Stomach (tissue), 8 donors: ENCODE measurements at regions not wholly inside any gene's neighbourhood (a gene's known extent, or its start where the extent isn't known, plus 50 kb on each side); places are given as distances from the start of the nearest gene placed in this dataset.

Experiments
- DNase-seq, 2 donors: peaks; one replicate each; pipeline versions ENCODE4 v3.0.0 to v3.0.0-alpha.2; 2013 to 2019
- H3K27ac ChIP-seq, 5 donors: fragments of 200-600 bp in 4 of 5; sonication (generic) in 4 of 5; one replicate each; pipeline ENCODE4 v1.5.1; 2013 to 2019; ENCODE audit warnings: mild to moderate bottlenecking in 1 of 5, moderate library complexity in 1 of 5
- H3K27me3 ChIP-seq, 3 donors: fragments of 200-600 bp; sonication (generic); one replicate each; pipeline ENCODE4 v1.5.1; 2017 to 2019; ENCODE audit warnings: mixed run types in 1 of 3
- H3K36me3 ChIP-seq, 4 donors: fragments of 200-600 bp; sonication (generic); 1 replicate in 3 of 4; 2 replicates in 1 of 4; pipeline ENCODE4 v1.5.1; 2016 to 2019
- H3K4me1 ChIP-seq, 4 donors: fragments of 200-600 bp; sonication (generic); one replicate each; pipeline ENCODE4 v1.5.1; 2016 to 2019
- H3K4me3 ChIP-seq, 4 donors: fragments of 200-600 bp; sonication (generic) in 3 of 4; one replicate each; pipeline ENCODE4 v1.5.1; 2016 to 2019; ENCODE audit warnings: mild to moderate bottlenecking in 1 of 4
- H3K9me3 ChIP-seq, 4 donors: fragments of 200-600 bp; sonication (generic); one replicate each; pipeline ENCODE4 v1.5.1; 2016 to 2019
- EP300 ChIP-seq: sonication (generic); formaldehyde crosslinking; IDR thresholded peaks from one replicate; pipeline ENCODE4 v1.6.1; 2017; ENCODE audit warnings: antibody characterized with exemption
- POLR2A ChIP-seq, 4 donors: fragments of 450-650 bp; IDR thresholded peaks; one replicate each; pipeline ENCODE4 v1.6.1; 2016; ENCODE audit warnings: antibody characterized with exemption in 4 of 4, control low read depth in 2 of 4, mild to moderate bottlenecking in 1 of 4, moderate library complexity in 1 of 4
- POLR2AphosphoS5 ChIP-seq, 3 donors: sonication (generic); formaldehyde crosslinking; IDR thresholded peaks; one replicate each; pipeline ENCODE4 v1.6.1; 2016; ENCODE audit warnings: antibody characterized with exemption in 3 of 3
- WGBS, 5 donors: extraction: QIAGEN DNeasy Blood & Tissue Kit in 3 of 5; methylation state at CpG; one replicate each; pipeline versions ENCODE4 v1.1.5 to v1.1.7; 2013 to 2018; 5-methylcytosine and 5-hydroxymethylcytosine counted together
- intact Hi-C: fragments of 100-400 bp; cut with DNase I; formaldehyde crosslinking; loops from one replicate; pipeline ENCODE4 v1.15.1; 2023; ENCODE audit warnings: low total_unique reads
- TF ChIP-seq, protein P1 (sequence below), 7 experiments: fragments of 450-650 bp in 4 of 7; fragments of 200-600 bp in 3 of 7; sonication (generic) in 3 of 7; IDR thresholded peaks; one replicate each; pipeline ENCODE4 v1.5.1; 2016 to 2019; ENCODE audit warnings: antibody characterized with exemption in 7 of 7, control low read depth in 2 of 7, mild to moderate bottlenecking in 1 of 7
- donor health status: healthy with polysubstance abuse.
- donor health status: Bipolar disorder and iron deficiency.
- donor health status: healthy.

DNA sequence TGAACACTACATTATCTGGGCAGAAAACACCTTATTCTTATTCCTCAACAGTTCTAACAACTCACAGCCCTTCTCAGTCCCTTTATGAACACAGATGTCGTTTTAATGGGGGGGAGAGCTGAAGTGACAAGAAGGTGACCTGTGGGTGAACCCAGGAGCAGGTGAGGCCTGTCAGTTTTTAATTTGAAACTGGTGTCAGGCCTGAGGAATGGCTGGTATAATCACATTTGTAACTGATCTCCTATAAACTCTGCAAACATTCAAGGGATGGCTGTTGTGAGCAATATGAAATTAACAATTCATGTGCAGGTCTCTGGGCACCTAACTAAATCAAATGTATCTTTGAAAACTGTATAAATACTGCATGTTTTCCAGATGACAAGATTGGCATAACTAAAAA lies 362.1 kb upstream of the NR5A2 start:
- Histone ChIP-seq H3K27ac (no peak overlapping the region), H3K9me3 (no peaks in the 10 kb centered on the region), H3K4me1 (no peaks in the 10 kb centered on the region), H3K36me3 (no peaks in the 10 kb centered on the region), H3K27me3 (no peaks in the 10 kb centered on the region), H3K4me3 (no peak overlapping the region)
- intact Hi-C loops: no loop called here
- DNase-seq: no peak
- WGBS, 5 donors: 3 to 43% (median 14%) methylated on average over 1 of the region's 1 CpG
- TF ChIP-seq POLR2A (IDR thresholded peaks at IDR 0.05) (no peak), EP300 (no peak), POLR2AphosphoS5 (IDR thresholded peaks at IDR 0.05) (no peak)
- TF ChIP-seq, protein P1, sequence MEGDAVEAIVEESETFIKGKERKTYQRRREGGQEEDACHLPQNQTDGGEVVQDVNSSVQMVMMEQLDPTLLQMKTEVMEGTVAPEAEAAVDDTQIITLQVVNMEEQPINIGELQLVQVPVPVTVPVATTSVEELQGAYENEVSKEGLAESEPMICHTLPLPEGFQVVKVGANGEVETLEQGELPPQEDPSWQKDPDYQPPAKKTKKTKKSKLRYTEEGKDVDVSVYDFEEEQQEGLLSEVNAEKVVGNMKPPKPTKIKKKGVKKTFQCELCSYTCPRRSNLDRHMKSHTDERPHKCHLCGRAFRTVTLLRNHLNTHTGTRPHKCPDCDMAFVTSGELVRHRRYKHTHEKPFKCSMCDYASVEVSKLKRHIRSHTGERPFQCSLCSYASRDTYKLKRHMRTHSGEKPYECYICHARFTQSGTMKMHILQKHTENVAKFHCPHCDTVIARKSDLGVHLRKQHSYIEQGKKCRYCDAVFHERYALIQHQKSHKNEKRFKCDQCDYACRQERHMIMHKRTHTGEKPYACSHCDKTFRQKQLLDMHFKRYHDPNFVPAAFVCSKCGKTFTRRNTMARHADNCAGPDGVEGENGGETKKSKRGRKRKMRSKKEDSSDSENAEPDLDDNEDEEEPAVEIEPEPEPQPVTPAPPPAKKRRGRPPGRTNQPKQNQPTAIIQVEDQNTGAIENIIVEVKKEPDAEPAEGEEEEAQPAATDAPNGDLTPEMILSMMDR (IDR thresholded peaks at IDR 0.05): no peak

DNA sequence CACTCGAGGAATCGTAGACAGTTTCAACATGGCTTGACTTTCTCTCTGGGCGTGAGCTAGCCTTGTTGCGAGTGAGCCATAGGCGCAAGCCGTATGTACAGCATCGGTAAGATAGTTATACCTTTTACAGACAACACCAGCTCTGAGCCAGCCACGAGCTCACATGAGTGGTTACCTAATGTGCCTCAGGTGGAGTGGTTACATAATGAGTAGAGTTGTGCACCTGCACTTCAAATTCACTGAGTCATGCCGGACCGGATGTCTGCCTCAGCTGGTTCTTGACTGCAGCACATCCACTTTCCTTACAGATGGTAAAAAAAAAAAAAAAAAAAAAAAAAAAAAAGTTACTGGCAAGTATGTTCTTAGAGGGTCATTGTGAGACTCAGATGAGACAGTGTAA lies 360.4 kb upstream of the NR5A2 start:
- no peaks in the 10 kb centered on the region for H3K27me3 ChIP-seq
- H3K4me1 ChIP-seq: no peaks in the 10 kb centered on the region
- no peak for DNase-seq
- no peak overlapping the region for H3K27ac ChIP-seq
- H3K36me3 ChIP-seq: no peaks in the 10 kb centered on the region
- WGBS, 5 donors: 81 to 90% (median 88%) methylated on average over 10 of the region's 10 CpGs
- no peak overlapping the region for H3K4me3 ChIP-seq
- TF ChIP-seq EP300 (no peak), POLR2A (IDR thresholded peaks at IDR 0.05) (no peak), POLR2AphosphoS5 (IDR thresholded peaks at IDR 0.05) (no peak)
- TF ChIP-seq, protein P1 (IDR thresholded peaks at IDR 0.05): no peak
- intact Hi-C loops: no loop called here
- H3K9me3 ChIP-seq: no peaks in the 10 kb centered on the region

DNA sequence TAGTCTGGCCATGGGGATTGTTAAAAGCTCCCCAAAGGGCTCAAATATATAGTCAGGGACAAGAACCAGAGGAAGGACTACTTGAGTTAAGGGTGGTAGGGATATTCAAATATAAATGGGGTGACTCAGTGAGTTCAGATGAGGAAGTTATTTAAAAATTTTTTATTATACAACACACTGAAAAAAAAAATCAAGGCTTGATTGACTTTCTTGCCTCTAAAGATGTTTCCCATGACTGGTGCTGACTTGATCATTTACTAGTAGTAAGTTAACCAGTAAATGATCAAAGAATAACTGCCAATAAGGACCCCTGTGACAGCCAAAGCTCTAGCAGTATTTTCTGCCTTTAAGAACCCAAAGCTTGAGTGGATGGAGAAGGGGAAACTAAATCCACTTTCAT lies 357.6 kb upstream of the NR5A2 start:
- no peak overlapping the region for H3K4me3 ChIP-seq
- no peak for DNase-seq
- H3K27me3 ChIP-seq: no peaks in the 10 kb centered on the region
- TF ChIP-seq EP300 (no peak), POLR2A (IDR thresholded peaks at IDR 0.05) (no peak), POLR2AphosphoS5 (IDR thresholded peaks at IDR 0.05) (no peak)
- TF ChIP-seq, protein P1 (IDR thresholded peaks at IDR 0.05): no peak
- no peaks in the 10 kb centered on the region for H3K9me3 ChIP-seq
- H3K27ac ChIP-seq: no peak overlapping the region
- H3K36me3 ChIP-seq: no peaks in the 10 kb centered on the region
- intact Hi-C loops: no loop called here
- no peaks in the 10 kb centered on the region for H3K4me1 ChIP-seq

DNA sequence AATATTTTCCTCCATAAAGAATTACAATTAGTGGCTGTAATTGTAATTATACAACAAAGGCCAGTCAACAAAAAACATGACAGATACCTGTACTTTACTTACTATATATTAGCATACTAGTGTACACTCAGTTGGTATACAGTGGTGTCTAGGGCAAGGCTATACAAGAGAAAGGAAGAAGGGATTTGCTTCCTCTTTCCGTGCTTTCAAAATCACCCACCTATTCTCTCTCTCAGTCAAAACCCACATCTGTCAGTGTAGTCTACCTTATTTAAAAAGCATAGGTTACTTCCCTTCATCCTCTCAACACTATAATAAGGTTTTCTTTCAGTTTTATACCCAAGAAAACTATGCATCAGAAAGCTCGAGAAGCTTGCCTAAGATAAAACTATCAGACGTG lies 355.8 kb upstream of the NR5A2 start:
- Histone ChIP-seq H3K4me3 (no peak overlapping the region), H3K9me3 (no peaks in the 10 kb centered on the region), H3K36me3 (no peaks in the 10 kb centered on the region), H3K27ac (no peak overlapping the region), H3K4me1 (no peaks in the 10 kb centered on the region), H3K27me3 (no peaks in the 10 kb centered on the region)
- DNase-seq: no peak
- intact Hi-C loops: no loop called here
- 74 to 85% (median 81%) methylated on average over 3 of the region's 3 CpGs for WGBS, 5 donors
- no peak for TF ChIP-seq EP300
- no peak for TF ChIP-seq POLR2A (IDR thresholded peaks at IDR 0.05)

DNA sequence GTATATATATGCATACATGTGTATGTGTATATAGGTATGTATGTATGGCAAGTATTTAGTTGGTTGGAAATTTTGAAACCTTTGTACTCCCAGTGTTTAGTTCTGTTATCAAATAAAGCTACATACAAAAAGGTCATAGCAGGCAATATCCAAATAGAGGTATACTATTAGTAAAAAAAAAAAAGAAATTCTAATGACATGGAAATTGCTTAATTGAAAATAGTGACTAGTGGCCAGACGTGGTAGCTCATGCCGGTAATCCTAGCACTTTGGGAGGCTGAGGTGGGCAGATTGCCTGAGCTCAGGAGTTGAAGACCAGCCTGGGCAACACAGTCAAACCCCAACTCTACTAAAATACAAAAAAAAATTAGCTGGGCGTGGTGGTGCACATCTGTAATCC lies 351.6 kb upstream of the NR5A2 start:
- Histone ChIP-seq H3K4me3 (no peak overlapping the region), H3K4me1 (no peaks in the 10 kb centered on the region), H3K27me3 (no peaks in the 10 kb centered on the region), H3K27ac (no peak overlapping the region), H3K36me3 (no peaks in the 10 kb centered on the region), H3K9me3 (no peaks in the 10 kb centered on the region)
- no peak for TF ChIP-seq POLR2A (IDR thresholded peaks at IDR 0.05)
- no peak for TF ChIP-seq EP300
- TF ChIP-seq POLR2AphosphoS5 (IDR thresholded peaks at IDR 0.05): no peak
- TF ChIP-seq, protein P1 (IDR thresholded peaks at IDR 0.05): no peak
- 81 to 92% (median 86%) methylated on average over 3 of the region's 3 CpGs for WGBS, 5 donors
- intact Hi-C loops: no loop called here
- DNase-seq: no peak
